SJSA1 (cell line): ENCODE measurements at regions not wholly inside any gene's neighbourhood (a gene's known extent, or its start where the extent isn't known, plus 50 kb on each side); places are given as distances from the start of the nearest gene placed in this dataset.
"Not testable (repeated sequence)": the region's sequence is repeated elsewhere in the genome, so short reads cannot be mapped to it uniquely, and the experiment has no call there.

Experiments used
- DNase-seq, 2 experiments: peaks; one replicate each; pipeline ENCODE4 v3.0.0-alpha.2; 2015 to 2020; ENCODE audit warnings: low spot score in 2 of 2, low read depth in 1 of 2
- H3K27ac ChIP-seq: fragments of 250-450 bp; sonication (Bioruptor Pico); 2 replicates; pipeline ENCODE4 v1.5.1; 2020; ENCODE audit warnings: mild to moderate bottlenecking, moderate library complexity
- H3K27me3 ChIP-seq: fragments of 250-450 bp; sonication (Bioruptor Pico); replicated peaks from 2 replicates; pipeline ENCODE4 v1.5.1; 2020; ENCODE audit warnings: mild to moderate bottlenecking, moderate library complexity
- H3K36me3 ChIP-seq: fragments of 250-450 bp; sonication (Bioruptor Pico); 2 replicates; pipeline ENCODE4 v1.5.1; 2020; ENCODE audit warnings: mild to moderate bottlenecking
- H3K4me1 ChIP-seq: fragments of 250-450 bp; sonication (Bioruptor Pico); replicated peaks from 2 replicates; pipeline ENCODE4 v1.6.1; 2021; ENCODE audit warnings: mild to moderate bottlenecking
- H3K4me3 ChIP-seq: fragments of 250-450 bp; sonication (Bioruptor Pico); 2 replicates; pipeline ENCODE4 v1.5.1; 2020; ENCODE audit warnings: mild to moderate bottlenecking
- H3K9me3 ChIP-seq: fragments of 250-450 bp; sonication (Bioruptor Pico); replicated peaks from 2 replicates; pipeline ENCODE4 v1.5.1; 2020; ENCODE audit warnings: mild to moderate bottlenecking

GRCh38 chr2:61742955-61743354, 110.9 kb downstream of the FAM161A start:
- Histone ChIP-seq H3K9me3 (no peaks in the 10 kb centered on the region), H3K27me3 (no peaks in the 10 kb centered on the region), H3K36me3 (no peaks in the 10 kb centered on the region), H3K4me3 (no peak overlapping the region), H3K27ac (no peak overlapping the region), H3K4me1 (no peaks in the 10 kb centered on the region)
- DNase-seq: no peak

- no peak for DNase-seq
- no peaks in the 10 kb centered on the region for H3K9me3 ChIP-seq
- no peaks in the 10 kb centered on the region for H3K27me3 ChIP-seq
- no peaks in the 10 kb centered on the region for H3K4me1 ChIP-seq
- no peaks in the 10 kb centered on the region for H3K36me3 ChIP-seq
- H3K27ac ChIP-seq: no peak overlapping the region
- no peak overlapping the region for H3K4me3 ChIP-seq
Measured at GRCh38 chr2:61737841-61738240, 116.0 kb downstream of the FAM161A start.

- H3K27me3 ChIP-seq: no peaks in the 10 kb centered on the region
- H3K4me3 ChIP-seq: no peak overlapping the region
- H3K4me1 ChIP-seq: no peaks in the 10 kb centered on the region
- H3K27ac ChIP-seq: no peak overlapping the region
- no peak for DNase-seq
- no peaks in the 10 kb centered on the region for H3K9me3 ChIP-seq
- no peaks in the 10 kb centered on the region for H3K36me3 ChIP-seq
Measured at GRCh38 chr2:61736953-61737352, 116.9 kb downstream of the FAM161A start.

- DNase-seq: no peak
- Histone ChIP-seq H3K4me1 (no peaks in the 10 kb centered on the region), H3K27me3 (no peaks in the 10 kb centered on the region), H3K36me3 (no peaks in the 10 kb centered on the region), H3K4me3 (no peak overlapping the region), H3K9me3 (no peaks in the 10 kb centered on the region), H3K27ac (no peak overlapping the region)
Measured at GRCh38 chr2:61733563-61733962, 120.3 kb downstream of the FAM161A start.

DNA sequence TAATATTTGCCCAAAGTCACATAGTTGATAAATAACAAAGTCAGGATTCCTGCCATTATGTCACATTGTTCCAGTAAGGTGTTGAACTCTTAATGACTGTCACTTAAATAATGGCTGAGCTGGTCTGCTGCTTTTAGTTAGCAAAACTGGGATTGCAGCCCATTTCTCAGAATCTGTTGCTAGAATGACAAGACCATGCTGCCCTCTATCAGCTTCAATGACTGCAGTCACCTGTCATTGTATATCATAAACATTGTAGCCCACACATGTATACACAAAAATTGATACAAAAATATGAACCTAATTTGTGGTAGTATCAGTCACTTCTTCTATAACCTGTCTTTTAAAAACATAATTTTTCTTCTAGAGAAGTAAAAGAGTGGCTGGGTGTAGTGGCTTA, 121.1 kb downstream of the FAM161A start:
- H3K4me1 ChIP-seq: no peaks in the 10 kb centered on the region
- H3K4me3 ChIP-seq: no peak overlapping the region
- no peak overlapping the region for H3K27ac ChIP-seq
- H3K27me3 ChIP-seq: no peaks in the 10 kb centered on the region
- no peak for DNase-seq
- H3K9me3 ChIP-seq: no peaks in the 10 kb centered on the region
- H3K36me3 ChIP-seq: no peaks in the 10 kb centered on the region

DNA sequence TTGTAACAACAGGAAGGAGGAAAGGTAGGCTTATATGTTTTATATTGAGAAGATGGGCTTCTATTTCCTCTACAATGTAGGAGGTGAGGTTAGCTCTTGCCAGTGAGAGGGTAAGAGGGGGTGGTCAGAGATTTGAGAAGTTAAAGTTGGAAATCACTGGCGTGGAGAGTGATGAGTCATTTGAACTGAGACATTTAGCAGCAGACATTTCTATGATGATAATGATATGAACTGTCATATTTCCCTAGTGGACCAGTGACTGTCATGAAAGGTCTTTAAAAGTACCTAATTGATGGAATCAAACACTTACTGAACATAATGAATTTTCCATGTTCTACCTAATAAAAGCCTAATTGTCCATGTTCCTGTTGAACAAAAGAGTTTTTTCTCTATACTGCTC, 126.1 kb downstream of the FAM161A start:
- H3K27me3 ChIP-seq: no peaks in the 10 kb centered on the region
- no peak overlapping the region for H3K27ac ChIP-seq
- DNase-seq: no peak
- no peaks in the 10 kb centered on the region for H3K36me3 ChIP-seq
- no peaks in the 10 kb centered on the region for H3K9me3 ChIP-seq
- no peak overlapping the region for H3K4me3 ChIP-seq
- H3K4me1 ChIP-seq: no peaks in the 10 kb centered on the region

- no peaks in the 10 kb centered on the region for H3K27me3 ChIP-seq
- no peaks in the 10 kb centered on the region for H3K9me3 ChIP-seq
- no peak overlapping the region for H3K4me3 ChIP-seq
- no peaks in the 10 kb centered on the region for H3K4me1 ChIP-seq
- DNase-seq: no peak
- H3K36me3 ChIP-seq: no peaks in the 10 kb centered on the region
- H3K27ac ChIP-seq: no peak overlapping the region
Measured at GRCh38 chr2:61726456-61727209, 127.2 kb downstream of the FAM161A start.

GRCh38 chr2:61723364-61723763, 130.5 kb downstream of the FAM161A start:
- not testable (repeated sequence) for H3K27me3 ChIP-seq, H3K9me3 ChIP-seq, H3K36me3 ChIP-seq, H3K4me3 ChIP-seq, H3K4me1 ChIP-seq, DNase-seq, H3K27ac ChIP-seq

DNA sequence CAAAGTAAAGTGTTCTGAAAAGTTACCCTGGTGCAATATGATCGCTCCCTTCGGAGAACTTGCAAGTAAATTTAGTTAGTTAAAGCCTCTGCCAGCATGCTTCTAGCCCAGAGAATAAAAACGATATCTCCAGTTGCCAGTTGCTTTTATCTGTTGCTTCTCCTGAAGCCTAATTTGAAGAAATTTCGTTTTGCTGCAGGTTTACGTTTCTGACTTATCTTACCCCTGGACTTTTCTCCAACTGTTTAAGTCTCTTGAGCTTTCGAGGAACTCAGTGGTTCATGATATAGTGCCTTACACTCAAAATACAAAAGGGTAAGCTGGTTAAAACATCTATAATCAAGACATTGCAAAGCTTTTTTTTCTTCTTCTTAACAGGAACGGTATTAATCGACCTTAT, 131.1 kb downstream of the FAM161A start:
- Histone ChIP-seq H3K27ac (no peak overlapping the region), H3K27me3 (no peaks in the 10 kb centered on the region; the same call in 1 of the 2 replicates), H3K4me3 (no peak overlapping the region), H3K9me3 (no peaks in the 10 kb centered on the region), H3K36me3 (no peaks in the 10 kb centered on the region), H3K4me1 (no peaks in the 10 kb centered on the region)
- no peak for DNase-seq

DNA sequence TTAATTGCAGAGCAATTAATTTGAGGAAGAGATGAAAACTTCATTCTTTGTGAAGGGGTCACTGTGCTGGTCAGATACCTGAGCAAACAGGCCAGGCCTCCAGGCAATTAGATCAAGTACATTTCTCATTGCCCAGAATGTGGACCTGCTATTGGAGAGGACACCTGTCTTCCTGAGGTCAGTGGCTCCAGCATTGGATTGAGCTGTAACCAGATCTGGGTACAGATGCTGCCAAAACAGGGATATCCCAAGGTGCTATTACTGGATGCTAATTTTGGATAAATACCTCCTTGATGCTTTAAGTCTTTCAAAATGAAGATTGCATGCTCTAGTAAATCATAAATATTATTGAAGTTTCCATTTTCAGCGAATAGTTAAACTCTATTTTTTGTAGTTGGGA, 131.5 kb downstream of the FAM161A start:
- no peaks in the 10 kb centered on the region; the same call in 1 of the 2 replicates for H3K27me3 ChIP-seq
- DNase-seq: no peak

GRCh38 chr2:61721382-61721781, 132.5 kb downstream of the FAM161A start:
- H3K4me3 ChIP-seq: no peak overlapping the region
- no peaks in the 10 kb centered on the region for H3K4me1 ChIP-seq
- H3K9me3 ChIP-seq: no peaks in the 10 kb centered on the region
- H3K27ac ChIP-seq: no peak overlapping the region
- no peaks in the 10 kb centered on the region; the same call in 1 of the 2 replicates for H3K27me3 ChIP-seq
- no peaks in the 10 kb centered on the region for H3K36me3 ChIP-seq
- DNase-seq: no peak

More for the DNA sequence above, 131.5 kb downstream of the FAM161A start:
- no peak overlapping the region for H3K27ac ChIP-seq
- no peaks in the 10 kb centered on the region for H3K36me3 ChIP-seq
- no peak overlapping the region for H3K4me3 ChIP-seq
- no peaks in the 10 kb centered on the region for H3K4me1 ChIP-seq
- H3K9me3 ChIP-seq: no peaks in the 10 kb centered on the region

GRCh38 chr2:61720911-61721310, 132.9 kb downstream of the FAM161A start:
- no peaks in the 10 kb centered on the region for H3K9me3 ChIP-seq
- no peaks in the 10 kb centered on the region for H3K36me3 ChIP-seq
- H3K27ac ChIP-seq: no peak overlapping the region
- H3K4me3 ChIP-seq: no peak overlapping the region
- no peak for DNase-seq
- no peaks in the 10 kb centered on the region for H3K4me1 ChIP-seq
- no peaks in the 10 kb centered on the region; the same call in 1 of the 2 replicates for H3K27me3 ChIP-seq

GRCh38 chr2:61718965-61719364, 134.9 kb downstream of the FAM161A start:
- no peaks in the 10 kb centered on the region for H3K9me3 ChIP-seq
- no peak overlapping the region for H3K4me3 ChIP-seq
- H3K27ac ChIP-seq: no peak overlapping the region
- H3K36me3 ChIP-seq: no peaks in the 10 kb centered on the region
- no peaks in the 10 kb centered on the region for H3K4me1 ChIP-seq
- no peak for DNase-seq
- no peaks in the 10 kb centered on the region; the same call in 1 of the 2 replicates for H3K27me3 ChIP-seq

GRCh38 chr2:61715506-61715905, 138.4 kb downstream of the FAM161A start:
- Histone ChIP-seq H3K27me3 (no peaks in the 10 kb centered on the region; the same call in 1 of the 2 replicates), H3K9me3 (no peaks in the 10 kb centered on the region), H3K27ac (no peak overlapping the region), H3K36me3 (no peaks in the 10 kb centered on the region), H3K4me3 (no peak overlapping the region), H3K4me1 (no peaks in the 10 kb centered on the region)
- DNase-seq: no peak

GRCh38 chr2:61714210-61714609, 139.7 kb downstream of the FAM161A start:
- DNase-seq: no peak
- H3K27ac ChIP-seq: no peak overlapping the region
- H3K4me3 ChIP-seq: no peak overlapping the region
- no peaks in the 10 kb centered on the region for H3K27me3 ChIP-seq
- no peaks in the 10 kb centered on the region for H3K9me3 ChIP-seq
- no peaks in the 10 kb centered on the region for H3K36me3 ChIP-seq
- H3K4me1 ChIP-seq: no peaks in the 10 kb centered on the region
